ENCODE measurements at regions not wholly inside any gene's neighbourhood (a gene's known extent, or its start where the extent isn't known, plus 50 kb on each side); places are given as distances from the start of the nearest gene placed in this dataset.

DNA sequence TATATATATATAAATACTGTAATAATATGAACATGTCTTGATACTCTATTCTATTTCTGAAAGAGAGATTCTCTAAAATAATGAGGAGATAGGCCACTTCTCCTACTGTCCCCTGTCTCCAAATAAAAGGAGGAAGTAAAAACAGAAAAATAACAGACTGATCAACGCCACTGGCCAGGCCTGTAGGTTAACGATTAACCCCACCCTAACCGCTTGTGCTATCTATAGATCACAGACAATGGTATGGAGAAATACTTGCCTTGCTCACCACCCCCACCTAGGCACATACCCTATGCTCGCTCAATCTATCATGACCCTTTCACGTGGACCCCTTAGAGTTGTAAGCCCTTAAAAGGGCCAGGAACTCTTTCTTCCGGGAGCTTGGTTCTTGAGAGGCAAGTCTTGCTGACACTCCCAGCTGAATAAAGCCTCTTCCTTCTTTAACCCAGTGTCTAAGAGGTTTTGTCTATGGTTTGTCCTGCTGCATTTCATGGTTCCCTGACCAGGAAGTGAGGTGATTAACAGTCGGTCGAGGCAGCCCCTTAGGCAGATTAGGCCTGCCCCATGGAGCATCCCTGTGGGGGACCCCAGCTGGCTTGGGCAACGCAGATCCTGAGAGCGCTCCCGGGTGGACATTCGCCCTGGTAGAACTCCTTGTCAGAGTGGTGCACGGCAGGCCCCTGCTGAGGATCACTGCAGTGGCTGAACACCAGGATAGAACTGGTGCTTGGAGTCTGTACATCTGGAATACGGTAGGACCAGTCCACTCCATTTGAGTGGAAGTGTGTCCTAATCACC is 521.8 kb upstream of the CNTN3 start:
- intact Hi-C loops (cut with DNase I) = no loop called here
- no peak overlapping the region for H3K27ac ChIP-seq
- TF ChIP-seq, protein P1, sequence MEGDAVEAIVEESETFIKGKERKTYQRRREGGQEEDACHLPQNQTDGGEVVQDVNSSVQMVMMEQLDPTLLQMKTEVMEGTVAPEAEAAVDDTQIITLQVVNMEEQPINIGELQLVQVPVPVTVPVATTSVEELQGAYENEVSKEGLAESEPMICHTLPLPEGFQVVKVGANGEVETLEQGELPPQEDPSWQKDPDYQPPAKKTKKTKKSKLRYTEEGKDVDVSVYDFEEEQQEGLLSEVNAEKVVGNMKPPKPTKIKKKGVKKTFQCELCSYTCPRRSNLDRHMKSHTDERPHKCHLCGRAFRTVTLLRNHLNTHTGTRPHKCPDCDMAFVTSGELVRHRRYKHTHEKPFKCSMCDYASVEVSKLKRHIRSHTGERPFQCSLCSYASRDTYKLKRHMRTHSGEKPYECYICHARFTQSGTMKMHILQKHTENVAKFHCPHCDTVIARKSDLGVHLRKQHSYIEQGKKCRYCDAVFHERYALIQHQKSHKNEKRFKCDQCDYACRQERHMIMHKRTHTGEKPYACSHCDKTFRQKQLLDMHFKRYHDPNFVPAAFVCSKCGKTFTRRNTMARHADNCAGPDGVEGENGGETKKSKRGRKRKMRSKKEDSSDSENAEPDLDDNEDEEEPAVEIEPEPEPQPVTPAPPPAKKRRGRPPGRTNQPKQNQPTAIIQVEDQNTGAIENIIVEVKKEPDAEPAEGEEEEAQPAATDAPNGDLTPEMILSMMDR (IDR thresholded peaks at IDR 0.05) = no peak
- H3K9me3 ChIP-seq = peaks cover 0 to 10% of the 10 kb centered on the region in 2 donors
- H3K4me3 ChIP-seq = no peak overlapping the region
- no peaks in the 10 kb centered on the region for H3K4me1 ChIP-seq
- H3K36me3 ChIP-seq = no peaks in the 10 kb centered on the region
- ATAC-seq (no peak), DNase-seq (no peak)
- H3K27me3 ChIP-seq = no peaks in the 10 kb centered on the region

DNA sequence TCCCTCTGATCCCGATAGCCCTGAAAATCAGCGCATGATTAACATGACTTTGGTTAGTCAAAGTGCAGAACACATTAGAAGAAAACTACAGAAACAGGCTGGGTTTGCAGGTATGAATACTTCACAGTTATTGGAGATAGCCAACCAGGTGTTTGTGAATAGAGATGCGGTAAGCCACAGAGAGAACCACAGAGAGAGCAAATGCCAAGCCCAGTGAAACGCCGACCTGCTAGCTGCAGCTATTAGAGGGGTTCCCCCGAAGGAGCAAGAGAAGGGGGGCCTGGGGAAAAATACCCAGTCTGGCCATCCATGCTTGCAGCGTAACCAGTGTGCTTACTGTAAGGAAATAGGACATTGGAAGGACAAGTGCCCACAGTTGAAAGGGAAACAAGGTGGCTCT is 523.9 kb upstream of the CNTN3 start:
- no peaks in the 10 kb centered on the region for H3K36me3 ChIP-seq
- no peak overlapping the region for H3K4me3 ChIP-seq
- H3K27me3 ChIP-seq = no peaks in the 10 kb centered on the region
- ATAC-seq = no peak
- DNase-seq = no peak
- no peaks in the 10 kb centered on the region for H3K4me1 ChIP-seq
- peaks cover 0 to 10% of the 10 kb centered on the region in 2 donors for H3K9me3 ChIP-seq
- TF ChIP-seq, protein P1 (IDR thresholded peaks at IDR 0.05) = no peak
- H3K27ac ChIP-seq = no peak overlapping the region
- intact Hi-C loops (cut with DNase I) = no loop called here

DNA sequence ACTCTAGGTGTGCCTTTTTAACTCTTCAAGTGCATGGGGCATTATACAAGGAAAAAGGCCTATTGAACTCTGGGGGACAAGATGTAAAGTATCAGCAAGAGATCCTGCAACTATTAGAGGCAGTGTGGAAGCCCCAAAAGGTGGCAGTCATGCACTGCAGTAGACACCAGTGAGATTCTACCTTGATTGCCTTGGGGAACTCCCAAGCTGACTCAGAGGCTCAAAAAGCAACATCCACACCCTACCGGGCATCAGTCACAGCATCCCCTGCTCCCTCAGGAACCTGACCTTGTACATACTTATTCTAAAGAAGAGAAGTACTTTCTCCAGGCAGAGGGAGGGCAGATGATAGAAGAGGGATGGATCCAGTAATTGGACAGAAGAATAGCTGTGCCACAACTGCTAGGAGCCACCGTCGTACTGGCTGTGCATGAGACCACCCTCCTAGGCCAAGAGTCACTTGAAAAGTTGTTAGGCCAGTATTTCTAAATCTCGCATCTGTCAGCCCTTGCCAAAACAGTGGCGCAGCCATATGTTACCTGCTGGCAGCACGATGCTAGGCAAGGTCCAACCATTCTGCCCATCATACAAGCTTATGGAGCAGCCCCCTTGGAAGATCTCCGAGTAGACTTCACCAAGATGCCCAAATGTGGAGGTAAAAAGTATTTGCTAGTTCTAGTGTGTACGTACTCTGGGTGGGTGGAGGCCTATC is 523.1 kb upstream of the FRG2C start:
- H3K27ac ChIP-seq = no peak overlapping the region

DNA sequence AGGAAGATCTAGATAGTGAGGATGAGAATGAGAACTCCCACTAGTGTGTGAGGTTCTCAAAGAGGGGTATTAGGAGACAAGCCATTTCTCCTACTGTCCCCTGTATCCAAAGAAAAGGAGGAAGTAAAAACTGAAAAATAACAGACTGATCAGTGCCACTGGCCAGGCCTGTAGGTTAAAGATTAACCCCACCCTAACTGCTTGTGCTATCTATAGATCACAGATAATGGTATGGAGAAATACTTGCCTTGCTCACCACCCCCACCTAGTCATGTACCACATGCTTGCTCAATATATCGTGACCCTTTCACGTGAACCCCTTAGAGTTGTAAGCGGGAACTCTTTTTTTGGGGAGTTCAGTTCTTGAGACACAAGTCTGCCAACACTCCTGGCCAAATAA is 519.7 kb upstream of the FRG2C start:
- no peaks in the 10 kb centered on the region for H3K4me1 ChIP-seq
- H3K27me3 ChIP-seq = no peaks in the 10 kb centered on the region
- H3K36me3 ChIP-seq = no peaks in the 10 kb centered on the region
- intact Hi-C loops (cut with DNase I) = no loop called here
- H3K9me3 ChIP-seq = no peaks in the 10 kb centered on the region
- ATAC-seq (no peak), DNase-seq (no peak)
- TF ChIP-seq, protein P1 (IDR thresholded peaks at IDR 0.05) = no peak
- no peak overlapping the region for H3K27ac ChIP-seq
- H3K4me3 ChIP-seq = no peak overlapping the region

More for the DNA sequence above, 523.1 kb upstream of the FRG2C start:
- Histone ChIP-seq H3K4me1 (no peaks in the 10 kb centered on the region), H3K9me3 (peaks cover 0 to 10% of the 10 kb centered on the region in 2 donors), H3K27me3 (no peaks in the 10 kb centered on the region), H3K36me3 (no peaks in the 10 kb centered on the region), H3K4me3 (no peak overlapping the region)
- ATAC-seq (no peak), DNase-seq (no peak)
- intact Hi-C loops (cut with DNase I) = no loop called here
- TF ChIP-seq, protein P1 (IDR thresholded peaks at IDR 0.05) = no peak

DNA sequence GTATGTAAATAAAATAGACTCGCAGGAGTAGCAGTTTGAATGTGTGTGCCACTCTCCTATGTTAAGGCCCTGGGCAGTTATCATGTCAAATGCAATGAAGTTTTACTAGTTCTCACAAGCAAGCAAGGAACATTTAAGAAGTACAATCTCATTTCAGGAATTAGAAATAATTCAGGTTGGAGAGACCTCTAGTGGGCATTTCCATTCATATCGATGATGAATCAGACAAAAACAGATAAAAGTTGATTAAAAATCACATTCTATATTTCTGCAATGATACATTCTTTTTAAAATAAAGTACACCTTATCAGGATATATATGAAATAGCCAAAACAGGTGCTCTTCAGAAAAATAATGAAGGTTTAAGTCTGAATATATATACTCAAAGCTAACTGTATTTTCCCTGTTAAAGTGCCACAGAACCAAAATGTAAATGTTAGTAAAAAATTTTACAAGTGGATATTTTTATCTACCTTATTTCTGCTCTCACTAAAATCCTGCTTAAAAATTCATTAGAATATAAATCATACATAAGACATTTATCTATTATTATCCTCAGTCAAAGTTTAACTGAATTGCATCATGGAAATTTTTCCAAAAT is 492.4 kb upstream of the FRG2C start:
- TF ChIP-seq, protein P1 (IDR thresholded peaks at IDR 0.05) = peak in 1 of 2 donors; percentile 21
- H3K4me1 ChIP-seq = no peaks in the 10 kb centered on the region
- no peak overlapping the region for H3K27ac ChIP-seq
- ATAC-seq = no peak
- peak in 1 of 4 donors; percentile 24 for DNase-seq
- intact Hi-C loops (cut with DNase I) = no loop called here
- no peaks in the 10 kb centered on the region for H3K36me3 ChIP-seq
- H3K4me3 ChIP-seq = no peak overlapping the region
- no peaks in the 10 kb centered on the region for H3K9me3 ChIP-seq
- no peaks in the 10 kb centered on the region for H3K27me3 ChIP-seq

Measured in left lung (tissue), 4 donors.